Stimulated activated naive CD4-positive, alpha-beta T cell treated with Interleukin-2 at 50 U/mL for 16 hours (primary cell): ENCODE measurements at regions not wholly inside any gene's neighbourhood (a gene's known extent, or its start where the extent isn't known, plus 50 kb on each side); places are given as distances from the start of the nearest gene placed in this dataset.

Experiments used
- DNase-seq: peaks from one replicate; lab custom pipeline; 2025; lab: John Stamatoyannopoulos, UW

GRCh38 chr3:14590569-14590968 lies 50.4 kb upstream of the GRIP2 start:
- no peak for DNase-seq

- DNase-seq = no peak
Measured at GRCh38 chr3:14592390-14592789, 52.2 kb upstream of the GRIP2 start.

- no peak for DNase-seq
Measured at GRCh38 chr3:14592836-14593235, 52.7 kb upstream of the GRIP2 start.

GRCh38 chr3:14594234-14594633 lies 54.1 kb upstream of the GRIP2 start:
- DNase-seq = no peak

- DNase-seq = no peak
Measured at GRCh38 chr3:14595561-14595960, 55.4 kb upstream of the GRIP2 start.

- DNase-seq = no peak
Measured at GRCh38 chr3:14597266-14597665, 54.3 kb upstream of the CCDC174 start.

- DNase-seq = peak; percentile 20
Measured at GRCh38 chr3:14598143-14598569, 53.4 kb upstream of the CCDC174 start.

- no peak for DNase-seq
Measured at GRCh38 chr3:14599488-14599887, 52.1 kb upstream of the CCDC174 start.

- DNase-seq = no peak
Measured at GRCh38 chr3:14600075-14600474, 51.5 kb upstream of the CCDC174 start.

- no peak for DNase-seq
Measured at GRCh38 chr3:14600856-14601610, 50.5 kb upstream of the CCDC174 start.

- DNase-seq = no peak
Measured at GRCh38 chr3:14601692-14602005, 49.9 kb upstream of the CCDC174 start.
